ENCODE measurements at regions not wholly inside any gene's neighbourhood (a gene's known extent, or its start where the extent isn't known, plus 50 kb on each side); places are given as distances from the start of the nearest gene placed in this dataset.

GRCh38 chr14:29123017-29123416, 356.4 kb downstream of the FOXG1 start:
- DNase-seq (ENCODE audit: low read depth), result no peak

- DNase-seq (ENCODE audit: low read depth), result peak; percentile 13
Measured at GRCh38 chr14:29126361-29126760, 359.8 kb downstream of the FOXG1 start.

- no peak for DNase-seq (ENCODE audit: low read depth)
Measured at GRCh38 chr14:29126865-29127264, 360.3 kb downstream of the FOXG1 start.

- no peak for DNase-seq (ENCODE audit: low read depth)
Measured at GRCh38 chr14:29140016-29140415, 373.4 kb downstream of the FOXG1 start.

- peak; percentile 21 for DNase-seq (ENCODE audit: low read depth)
Measured at GRCh38 chr14:29144621-29145020, 378.0 kb downstream of the FOXG1 start.

- no peak for DNase-seq (ENCODE audit: low read depth)
Measured at GRCh38 chr14:29148221-29148620, 381.6 kb downstream of the FOXG1 start.

GRCh38 chr14:29149798-29150197, 383.2 kb downstream of the FOXG1 start:
- no peak for DNase-seq (ENCODE audit: low read depth)

- no peak for DNase-seq (ENCODE audit: low read depth)
Measured at GRCh38 chr14:29150659-29151058, 384.1 kb downstream of the FOXG1 start.

GRCh38 chr14:29156096-29156495, 389.5 kb downstream of the FOXG1 start:
- no peak for DNase-seq (ENCODE audit: low read depth)

- DNase-seq (ENCODE audit: low read depth), result no peak
Measured at GRCh38 chr14:29161593-29161992, 395.0 kb downstream of the FOXG1 start.

- no peak for DNase-seq (ENCODE audit: low read depth)
Measured at GRCh38 chr14:29163109-29163508, 396.5 kb downstream of the FOXG1 start.

GRCh38 chr14:29165431-29165830, 398.8 kb downstream of the FOXG1 start:
- DNase-seq (ENCODE audit: low read depth), result peak; percentile 2

GRCh38 chr14:29166507-29166906, 399.9 kb downstream of the FOXG1 start:
- DNase-seq (ENCODE audit: low read depth), result no peak

- DNase-seq (ENCODE audit: low read depth), result no peak
Measured at GRCh38 chr14:29168149-29168548, 401.6 kb downstream of the FOXG1 start.

GRCh38 chr14:29169408-29169807, 402.8 kb downstream of the FOXG1 start:
- no peak for DNase-seq (ENCODE audit: low read depth)

GRCh38 chr14:29175706-29176105, 409.1 kb downstream of the FOXG1 start:
- DNase-seq (ENCODE audit: low read depth), result no peak

GRCh38 chr14:29176876-29177275, 410.3 kb downstream of the FOXG1 start:
- no peak for DNase-seq (ENCODE audit: low read depth)

- DNase-seq (ENCODE audit: low read depth), result no peak
Measured at GRCh38 chr14:29178971-29179370, 412.4 kb downstream of the FOXG1 start.

GRCh38 chr14:29191092-29191491, 424.5 kb downstream of the FOXG1 start:
- DNase-seq (ENCODE audit: low read depth), result no peak

- DNase-seq (ENCODE audit: low read depth), result no peak
Measured at GRCh38 chr14:29197557-29197956, 431.0 kb downstream of the FOXG1 start.

- DNase-seq (ENCODE audit: low read depth), result no peak
Measured at GRCh38 chr14:29205658-29206057, 439.1 kb downstream of the FOXG1 start.

GRCh38 chr14:29215853-29216252, 449.3 kb downstream of the FOXG1 start:
- DNase-seq (ENCODE audit: low read depth), result peak; percentile 11

GRCh38 chr14:29216268-29217232, 450.0 kb downstream of the FOXG1 start:
- DNase-seq (ENCODE audit: low read depth), result no peak

Data from amniotic epithelial cell (primary cell).